GM12872 (cell line): ENCODE measurements at regions not wholly inside any gene's neighbourhood (a gene's known extent, or its start where the extent isn't known, plus 50 kb on each side); places are given as distances from the start of the nearest gene placed in this dataset.

Source experiments
- CTCF ChIP-seq: IDR thresholded peaks from 3 replicates; pipeline ENCODE4 v1.5.1; 2011; ENCODE audit warnings: low read depth, mild to moderate bottlenecking, low read length, moderate library complexity; ENCODE audit not compliant: insufficient read depth

- no peak for TF ChIP-seq CTCF
Measured at GRCh38 chr6:170130771-170131241, 160.1 kb downstream of the DLL1 start.

- no peak for TF ChIP-seq CTCF
Measured at GRCh38 chr6:170130201-170130621, 160.7 kb downstream of the DLL1 start.

GRCh38 chr6:170129691-170130171, 161.1 kb downstream of the DLL1 start:
- no peak for TF ChIP-seq CTCF

- no peak for TF ChIP-seq CTCF
Measured at GRCh38 chr6:170128811-170129681, 161.8 kb downstream of the DLL1 start.

GRCh38 chr6:170128346-170128745, 162.5 kb downstream of the DLL1 start:
- no peak for TF ChIP-seq CTCF

DNA sequence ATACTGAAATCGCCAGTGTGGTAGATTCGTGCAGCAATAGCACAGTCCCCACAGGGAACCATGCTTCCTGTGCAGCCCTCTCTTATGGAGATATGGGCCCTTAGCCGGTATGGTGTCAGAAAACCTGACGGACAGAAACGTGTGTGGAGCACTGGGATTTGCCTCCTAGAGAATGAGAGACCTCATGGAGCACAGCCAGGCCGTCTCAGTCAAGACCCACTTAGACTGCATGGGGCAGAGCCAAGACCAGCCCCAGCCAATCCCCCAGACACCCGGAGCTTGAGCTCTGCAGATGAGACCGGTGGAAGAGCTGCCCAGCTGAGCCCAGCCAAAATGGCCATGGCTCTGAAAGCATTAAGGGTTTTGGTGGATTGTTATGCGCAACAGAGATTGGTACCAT, 163.7 kb downstream of the DLL1 start:
- TF ChIP-seq CTCF: no peak

DNA sequence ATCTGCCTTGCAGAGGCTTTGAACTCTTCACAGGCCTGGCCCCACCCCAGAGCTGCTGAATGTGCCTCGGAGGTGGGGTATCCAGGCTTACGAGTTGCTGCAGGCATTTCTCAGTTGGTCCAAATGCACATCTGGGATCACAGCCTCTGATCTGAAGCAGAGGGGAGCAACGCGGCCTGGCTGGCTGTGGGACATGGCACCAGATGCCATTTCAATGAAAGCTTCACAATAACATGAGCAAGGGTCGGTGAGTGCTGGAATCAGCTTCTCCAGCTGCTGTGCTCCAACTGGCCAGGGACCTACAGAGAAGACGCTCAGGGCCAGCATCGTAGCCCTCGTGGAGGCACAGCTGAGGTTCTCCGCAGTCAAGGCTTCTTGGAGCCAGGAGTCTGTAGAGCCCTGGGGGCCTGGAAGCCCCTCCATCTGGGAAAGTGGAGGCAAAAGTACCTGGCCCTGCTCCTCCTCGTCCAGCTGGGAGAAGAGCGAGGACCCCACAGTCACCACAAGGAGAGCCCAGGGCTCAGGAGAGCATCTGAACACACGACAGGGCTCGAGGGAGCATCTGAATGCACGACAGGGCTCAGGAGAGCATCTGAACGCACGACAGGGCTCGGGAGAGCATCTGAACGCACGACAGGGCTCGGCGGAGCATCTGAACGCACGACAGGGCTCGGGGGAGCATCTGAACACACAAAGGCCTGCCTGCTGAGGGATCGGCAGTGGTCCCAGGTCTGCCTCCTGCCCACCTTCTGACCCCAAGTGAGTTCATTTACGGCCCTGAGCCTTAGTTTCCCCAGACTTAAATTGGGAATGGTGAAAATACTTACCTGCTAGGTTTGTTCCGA, 165.2 kb downstream of the DLL1 start:
- TF ChIP-seq CTCF: no peak
